ENCODE measurements at regions not wholly inside any gene's neighbourhood (a gene's known extent, or its start where the extent isn't known, plus 50 kb on each side); places are given as distances from the start of the nearest gene placed in this dataset.
A peak's percentile ranks its signal among the peaks of the same experiment; 100 is the strongest.

- no peak for DNase-seq
Measured at GRCh38 chr3:193829781-193830180, 236.8 kb downstream of the OPA1 start.

GRCh38 chr3:193830791-193831191 lies 237.8 kb downstream of the OPA1 start:
- peak; percentile 88 for DNase-seq

- DNase-seq, result no peak
Measured at GRCh38 chr3:193831495-193832455, 238.8 kb downstream of the OPA1 start.

GRCh38 chr3:193832833-193833413 lies 239.9 kb downstream of the OPA1 start:
- DNase-seq, result no peak

- DNase-seq, result no peak
Measured at GRCh38 chr3:193833592-193833991, 240.6 kb downstream of the OPA1 start.

- DNase-seq, result no peak
Measured at GRCh38 chr3:193835414-193835813, 242.4 kb downstream of the OPA1 start.

- DNase-seq, result no peak
Measured at GRCh38 chr3:193836511-193836910, 243.5 kb downstream of the OPA1 start.

- DNase-seq, result no peak
Measured at GRCh38 chr3:193836918-193837317, 243.9 kb downstream of the OPA1 start.

- DNase-seq, result no peak
Measured at GRCh38 chr3:193837347-193837827, 244.4 kb downstream of the OPA1 start.

GRCh38 chr3:193840111-193840641 lies 247.2 kb downstream of the OPA1 start:
- no peak for DNase-seq

- no peak for DNase-seq
Measured at GRCh38 chr3:193841581-193841980, 248.6 kb downstream of the OPA1 start.

- DNase-seq, result no peak
Measured at GRCh38 chr3:193842029-193842798, 249.2 kb downstream of the OPA1 start.

- no peak for DNase-seq
Measured at GRCh38 chr3:193842832-193843473, 249.9 kb downstream of the OPA1 start.

GRCh38 chr3:193843474-193844301 lies 250.7 kb downstream of the OPA1 start:
- no peak for DNase-seq

GRCh38 chr3:193844472-193844871 lies 251.5 kb downstream of the OPA1 start:
- no peak for DNase-seq

GRCh38 chr3:193845144-193845543 lies 252.1 kb downstream of the OPA1 start:
- no peak for DNase-seq

- DNase-seq, result no peak
Measured at GRCh38 chr3:193846569-193846968, 253.6 kb downstream of the OPA1 start.

GRCh38 chr3:193847402-193847801 lies 254.4 kb downstream of the OPA1 start:
- DNase-seq, result no peak

GRCh38 chr3:193848547-193848946 lies 255.5 kb downstream of the OPA1 start:
- DNase-seq, result no peak

- no peak for DNase-seq
Measured at GRCh38 chr3:193850084-193850619, 257.1 kb downstream of the OPA1 start.

- no peak for DNase-seq
Measured at GRCh38 chr3:193851428-193851847, 258.4 kb downstream of the OPA1 start.

Measured in COR-L47 (cell line).